IMR-90 (cell line): ENCODE measurements at regions not wholly inside any gene's neighbourhood (a gene's known extent, or its start where the extent isn't known, plus 50 kb on each side); places are given as distances from the start of the nearest gene placed in this dataset.

Experiments used
- ATAC-seq: fragments of 200-7000 bp; cut with Tn5 transposase; 2 replicates; pipeline ENCODE4 v1.9.1; 2020; ENCODE audit warnings: low read depth, mild to moderate bottlenecking, moderate library complexity
- BruUV-seq: library from RNA; stranded (reverse); fragments of 400-500 nt; replicated peaks from 2 replicates; lab custom pipeline; 2021; lab: Mats Ljungman, UMichigan
- CTCF ChIA-PET: fragments of 300-600 bp; formaldehyde crosslinking; extraction: SDS; loops from one replicate; lab custom pipeline; 2021; ENCODE audit warnings: antibody characterized with exemption; lab: Yijun Ruan, JAX
- POLR2A ChIA-PET: fragments of 300-600 bp; sonication (Branson Sonifier 250); formaldehyde crosslinking; loops from one replicate; lab custom pipeline; 2022; ENCODE audit warnings: antibody characterized with exemption; ENCODE audit not compliant: unreplicated experiment; lab: Charles Lee
- DNase-seq: peaks from one replicate; pipeline ENCODE4 v3.0.0; 2013
- H2AFZ ChIP-seq: replicated peaks from 2 replicates; pipeline ENCODE3; 2013; ENCODE audit warnings: low read length, mild to moderate bottlenecking; ENCODE audit not compliant: poor library complexity
- H2AK5ac ChIP-seq: 2 replicates; pipeline ENCODE4 v1.6.1; 2013; ENCODE audit warnings: low read depth, low read length, inconsistent platforms
- H2AK9ac ChIP-seq: replicated peaks from 2 replicates; pipeline ENCODE3; 2013; ENCODE audit warnings: mild to moderate bottlenecking, low read depth, low read length, moderate library complexity; ENCODE audit not compliant: poor library complexity
- H2BK120ac ChIP-seq: 2 replicates; pipeline ENCODE4 v1.6.1; 2013; ENCODE audit warnings: low read depth, low read length, inconsistent platforms
- H2BK15ac ChIP-seq: 3 replicates; pipeline ENCODE4 v1.6.1; 2013; ENCODE audit warnings: low read depth, low read length, inconsistent platforms
- H2BK20ac ChIP-seq: 2 replicates; pipeline ENCODE4 v1.6.1; 2013; ENCODE audit warnings: low read depth, mild to moderate bottlenecking, inconsistent platforms, low read length, moderate library complexity
- H2BK5ac ChIP-seq: 2 replicates; pipeline ENCODE4 v1.6.1; 2013; ENCODE audit warnings: mild to moderate bottlenecking, low read depth, low read length, inconsistent platforms; ENCODE audit not compliant: poor library complexity, severe bottlenecking
- H3K14ac ChIP-seq: replicated peaks from 2 replicates; pipeline ENCODE4 v1.6.1; 2013; ENCODE audit warnings: low read depth, low read length, inconsistent platforms
- H3K18ac ChIP-seq: 2 replicates; pipeline ENCODE4 v1.6.1; 2013; ENCODE audit warnings: low read depth, low read length, control low read depth
- H3K23ac ChIP-seq: 2 replicates; pipeline ENCODE4 v1.6.1; 2013; ENCODE audit warnings: low read depth, low read length, inconsistent platforms
- H3K27ac ChIP-seq: 2 replicates; pipeline ENCODE4 v1.5.1; 2013; ENCODE audit warnings: mild to moderate bottlenecking, control low read depth, low read length; ENCODE audit not compliant: insufficient read depth
- H3K27me3 ChIP-seq: 2 replicates; pipeline ENCODE4 v1.6.1; 2013; ENCODE audit warnings: low read length; ENCODE audit not compliant: control insufficient read depth, insufficient read depth
- H3K36me3 ChIP-seq: 2 replicates; pipeline ENCODE4 v1.6.1; 2013; ENCODE audit warnings: low read length, mixed read lengths; ENCODE audit not compliant: control insufficient read depth, insufficient read depth
- H3K4ac ChIP-seq: 2 replicates; pipeline ENCODE4 v1.6.1; 2013; ENCODE audit warnings: low read depth, low read length, inconsistent platforms
- H3K4me1 ChIP-seq: 2 replicates; pipeline ENCODE4 v1.6.1; 2013; ENCODE audit warnings: low read length, mixed read lengths; ENCODE audit not compliant: control insufficient read depth, insufficient read depth
- H3K4me2 ChIP-seq: 2 replicates; pipeline ENCODE4 v1.6.1; 2013; ENCODE audit warnings: low read depth, mild to moderate bottlenecking, control low read depth, low read length, moderate library complexity
- H3K4me3 ChIP-seq: 2 replicates; pipeline ENCODE4 v1.5.1; 2013; ENCODE audit warnings: low read depth, mild to moderate bottlenecking, control low read depth, low read length, moderate library complexity; ENCODE audit not compliant: insufficient read depth
- H3K56ac ChIP-seq: 2 replicates; pipeline ENCODE4 v1.6.1; 2013; ENCODE audit warnings: low read length, inconsistent platforms; ENCODE audit not compliant: insufficient read depth; ENCODE audit errors: extremely low read depth
- H3K79me1 ChIP-seq, 2 experiments: 2 replicates each; pipeline ENCODE4 v1.6.1; 2013; ENCODE audit warnings: low read length in 2 of 2, inconsistent platforms in 1 of 2, low read depth in 1 of 2
- H3K9ac ChIP-seq: 2 replicates; pipeline ENCODE4 v1.6.1; 2013; ENCODE audit warnings: low read depth, low read length, control low read depth
- H3K9me1 ChIP-seq: 2 replicates; pipeline ENCODE4 v1.6.1; 2013; ENCODE audit warnings: low read length, inconsistent platforms; ENCODE audit not compliant: insufficient read depth
- H3K9me3 ChIP-seq: 2 replicates; pipeline ENCODE4 v1.6.1; 2013; ENCODE audit warnings: low read length; ENCODE audit not compliant: control insufficient read depth, insufficient read depth
- H4K20me1 ChIP-seq: 2 replicates; pipeline ENCODE4 v1.6.1; 2013; ENCODE audit warnings: low read length, inconsistent platforms; ENCODE audit not compliant: insufficient read depth
- H4K5ac ChIP-seq: 2 replicates; pipeline ENCODE4 v1.6.1; 2013; ENCODE audit warnings: mild to moderate bottlenecking, low read depth, low read length, control low read depth
- H4K8ac ChIP-seq, 2 experiments: 2 replicates each; pipeline ENCODE4 v1.6.1; 2013; ENCODE audit warnings: low read depth in 2 of 2, low read length in 2 of 2, control low read depth in 1 of 2, inconsistent platforms in 1 of 2
- H4K91ac ChIP-seq: 2 replicates; pipeline ENCODE4 v1.6.1; 2013; ENCODE audit warnings: low read depth, low read length, inconsistent platforms; ENCODE audit not compliant: insufficient read depth
- CEBPB ChIP-seq: IDR thresholded peaks from 2 replicates; pipeline ENCODE4 v1.6.1; 2012; ENCODE audit warnings: low read depth, low read length, improper control_type of control experiment
- MAZ ChIP-seq: IDR thresholded peaks from 2 replicates; pipeline ENCODE4 v1.6.1; 2012; ENCODE audit warnings: low read depth, mild to moderate bottlenecking, low read length, improper control_type of control experiment, moderate library complexity, borderline replicate concordance
- MXI1 ChIP-seq: IDR thresholded peaks from 2 replicates; pipeline ENCODE4 v1.6.1; 2012; ENCODE audit warnings: low read depth, mild to moderate bottlenecking, low read length, moderate library complexity, borderline replicate concordance
- RFX5 ChIP-seq: IDR thresholded peaks from 2 replicates; pipeline ENCODE4 v1.8.0; 2012; ENCODE audit warnings: low read depth, mild to moderate bottlenecking, low read length, moderate library complexity
- SMC3 ChIP-seq: fragments of 150-350 bp; IDR thresholded peaks from 2 replicates; pipeline ENCODE4 v1.6.1; 2016; ENCODE audit warnings: low read depth, mild to moderate bottlenecking, antibody characterized with exemption, low read length, moderate library complexity
- WGBS, 2 experiments: methylation state at CpG; one replicate each; pipeline versions ENCODE4 v1.1.5 to v1.1.7; 2013; ENCODE audit warnings: missing lambda C conversion rate in 2 of 2; ENCODE audit not compliant: insufficient read length in 1 of 2; ENCODE audit errors: extremely low coverage in 2 of 2; 5-methylcytosine and 5-hydroxymethylcytosine counted together
- dilution Hi-C: fragments of 300-500 bp; cut with HindIII; formaldehyde crosslinking; loops from one replicate; pipeline ENCODE4 v1.14.3; 2018; ENCODE audit warnings: low sequenced_read_pairs; ENCODE audit not compliant: unreplicated experiment
- in situ Hi-C: fragments of 300-500 bp; cut with MboI; formaldehyde crosslinking; loops from 3 replicates; pipeline ENCODE4 v1.14.3; 2019; ENCODE audit warnings: low sequenced_read_pairs, inconsistent platforms, mixed read lengths
- intact Hi-C: fragments of 100-400 bp; cut with micrococcal nuclease; formaldehyde crosslinking; loops from 2 replicates; pipeline ENCODE4 v1.10.0; 2022
- TF ChIP-seq, protein P1 (sequence below): conservative IDR thresholded peaks from 2 replicates; pipeline ENCODE4 v1.5.1; 2012; ENCODE audit warnings: mild to moderate bottlenecking, low read depth, low read length, improper control_type of control experiment

DNA sequence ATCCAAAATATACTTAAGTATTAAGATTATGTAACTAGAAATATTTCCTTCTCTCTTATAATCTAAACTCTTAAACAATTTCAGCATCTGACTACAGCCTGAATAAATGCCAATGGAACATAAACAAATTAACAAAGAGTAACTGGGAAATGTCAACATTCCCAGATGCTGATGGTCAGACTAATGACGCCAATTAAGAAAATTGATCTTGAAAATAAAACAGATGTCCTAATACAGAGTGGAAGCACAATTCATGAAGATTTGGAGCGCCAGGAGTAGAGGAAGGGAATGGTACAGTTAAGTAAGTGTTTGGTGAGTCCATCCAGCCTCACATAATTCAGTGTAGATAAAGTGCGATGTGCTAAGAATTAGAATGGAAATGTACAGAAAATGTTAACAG lies 203.7 kb upstream of the NWD2 start:
- H2AK9ac ChIP-seq = no peak overlapping the region
- H3K27ac ChIP-seq = no peak overlapping the region
- no peak overlapping the region for H3K14ac ChIP-seq
- no peak overlapping the region for H2BK20ac ChIP-seq
- no peaks in the 10 kb centered on the region for H3K27me3 ChIP-seq
- no peak overlapping the region for H3K4me3 ChIP-seq
- no peak overlapping the region for H2BK120ac ChIP-seq
- no peak overlapping the region for H4K91ac ChIP-seq
- no peak overlapping the region for H2AK5ac ChIP-seq
- dilution Hi-C loops (no loop called here), intact Hi-C loops (no loop called here), in situ Hi-C loops (no loop called here)
- no peak overlapping the region for H3K56ac ChIP-seq
- no peaks in the 10 kb centered on the region for H3K36me3 ChIP-seq
- H4K20me1 ChIP-seq = no peaks in the 10 kb centered on the region
- no TSS peak for BruUV-seq
- WGBS, 2 experiments = 0% methylated on average over 1 of the region's 3 CpGs; no CpG with 5 or more reads in 1 of the 2 experiments
- no peak overlapping the region for H2AFZ ChIP-seq
- no peak overlapping the region for H3K9ac ChIP-seq
- TF ChIP-seq SMC3 = no peak
- TF ChIP-seq, protein P1, sequence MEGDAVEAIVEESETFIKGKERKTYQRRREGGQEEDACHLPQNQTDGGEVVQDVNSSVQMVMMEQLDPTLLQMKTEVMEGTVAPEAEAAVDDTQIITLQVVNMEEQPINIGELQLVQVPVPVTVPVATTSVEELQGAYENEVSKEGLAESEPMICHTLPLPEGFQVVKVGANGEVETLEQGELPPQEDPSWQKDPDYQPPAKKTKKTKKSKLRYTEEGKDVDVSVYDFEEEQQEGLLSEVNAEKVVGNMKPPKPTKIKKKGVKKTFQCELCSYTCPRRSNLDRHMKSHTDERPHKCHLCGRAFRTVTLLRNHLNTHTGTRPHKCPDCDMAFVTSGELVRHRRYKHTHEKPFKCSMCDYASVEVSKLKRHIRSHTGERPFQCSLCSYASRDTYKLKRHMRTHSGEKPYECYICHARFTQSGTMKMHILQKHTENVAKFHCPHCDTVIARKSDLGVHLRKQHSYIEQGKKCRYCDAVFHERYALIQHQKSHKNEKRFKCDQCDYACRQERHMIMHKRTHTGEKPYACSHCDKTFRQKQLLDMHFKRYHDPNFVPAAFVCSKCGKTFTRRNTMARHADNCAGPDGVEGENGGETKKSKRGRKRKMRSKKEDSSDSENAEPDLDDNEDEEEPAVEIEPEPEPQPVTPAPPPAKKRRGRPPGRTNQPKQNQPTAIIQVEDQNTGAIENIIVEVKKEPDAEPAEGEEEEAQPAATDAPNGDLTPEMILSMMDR = no peak
- no peak for TF ChIP-seq MXI1
- no peak for TF ChIP-seq CEBPB
- no peak for TF ChIP-seq RFX5
- no peak for TF ChIP-seq MAZ
- no peak overlapping the region for H4K5ac ChIP-seq
- DNase-seq (no peak), ATAC-seq (no peak)
- no peaks in the 10 kb centered on the region for H3K4me1 ChIP-seq
- no peak overlapping the region for H2BK5ac ChIP-seq
- H2BK15ac ChIP-seq = no peak overlapping the region
- ChIA-PET POLR2A (no interaction called here), CTCF (no interaction called here)
- no peak overlapping the region for H4K8ac ChIP-seq
- H3K9me3 ChIP-seq = peaks cover 1% of the 10 kb centered on the region; the same call in 1 of the 2 replicates
- H3K79me1 ChIP-seq = no peaks in the 10 kb centered on the region
- H3K23ac ChIP-seq = no peak overlapping the region
- H3K18ac ChIP-seq = no peak overlapping the region
- no peak overlapping the region for H3K4ac ChIP-seq
- H3K4me2 ChIP-seq = no peak overlapping the region
- no peaks in the 10 kb centered on the region for H3K9me1 ChIP-seq
